RPMI7951 (cell line): ENCODE measurements at regions not wholly inside any gene's neighbourhood (a gene's known extent, or its start where the extent isn't known, plus 50 kb on each side); places are given as distances from the start of the nearest gene placed in this dataset.
"Not testable (repeated sequence)": the region's sequence is repeated elsewhere in the genome, so short reads cannot be mapped to it uniquely, and the experiment has no call there.

Experiments used
- DNase-seq: peaks from one replicate; pipeline ENCODE4 v3.0.0-alpha.2; 2012; ENCODE audit warnings: low read depth

GRCh38 chr15:49706805-49707204 lies 86.0 kb downstream of the DTWD1 start:
- no peak for DNase-seq

- no peak for DNase-seq
Observed at GRCh38 chr15:49707598-49707997, 86.8 kb downstream of the DTWD1 start.

GRCh38 chr15:49709646-49710214 lies 88.9 kb downstream of the DTWD1 start:
- DNase-seq = no peak

- no peak for DNase-seq
Observed at GRCh38 chr15:49712162-49712561, 91.3 kb downstream of the DTWD1 start.

- no peak for DNase-seq
Observed at GRCh38 chr15:49712846-49713450, 92.1 kb downstream of the DTWD1 start.

- DNase-seq = no peak
Observed at GRCh38 chr15:49715211-49715610, 94.4 kb downstream of the DTWD1 start.

GRCh38 chr15:49715701-49716100 lies 94.9 kb downstream of the DTWD1 start:
- DNase-seq = no peak

GRCh38 chr15:49718234-49718633 lies 97.4 kb downstream of the DTWD1 start:
- DNase-seq = peak; percentile 15

GRCh38 chr15:49718846-49719245 lies 98.0 kb downstream of the DTWD1 start:
- no peak for DNase-seq

- DNase-seq = no peak
Observed at GRCh38 chr15:49720261-49720660, 99.4 kb downstream of the DTWD1 start.

GRCh38 chr15:49721091-49721490 lies 100.2 kb downstream of the DTWD1 start:
- peak; percentile 7 for DNase-seq

GRCh38 chr15:49721621-49722020 lies 100.8 kb downstream of the DTWD1 start:
- DNase-seq = no peak

GRCh38 chr15:49723981-49724380 lies 103.1 kb downstream of the DTWD1 start:
- no peak for DNase-seq

GRCh38 chr15:49731187-49732099 lies 110.6 kb downstream of the DTWD1 start:
- no peak for DNase-seq

- DNase-seq = not testable (repeated sequence)
Observed at GRCh38 chr15:49732109-49732508, 111.3 kb downstream of the DTWD1 start.

- not testable (repeated sequence) for DNase-seq
Observed at GRCh38 chr15:49734089-49734488, 113.2 kb downstream of the DTWD1 start.

GRCh38 chr15:49734831-49735508 lies 114.1 kb downstream of the DTWD1 start:
- DNase-seq = no peak

- no peak for DNase-seq
Observed at GRCh38 chr15:49737127-49737526, 116.3 kb downstream of the DTWD1 start.

- peak; percentile 18 for DNase-seq
Observed at GRCh38 chr15:49741712-49742111, 120.9 kb downstream of the DTWD1 start.

GRCh38 chr15:49742381-49742780 lies 121.5 kb downstream of the DTWD1 start:
- peak; percentile 4 for DNase-seq

GRCh38 chr15:49747340-49747739 lies 126.5 kb downstream of the DTWD1 start:
- no peak for DNase-seq

GRCh38 chr15:49748791-49749190 lies 127.9 kb downstream of the DTWD1 start:
- no peak for DNase-seq
